T-cell (primary cell): ENCODE measurements at regions not wholly inside any gene's neighbourhood (a gene's known extent, or its start where the extent isn't known, plus 50 kb on each side); places are given as distances from the start of the nearest gene placed in this dataset.

ENCODE experiments used
- ATAC-seq, 4 experiments: fragments of 200-7000 bp in 3 of 4; fragments of 150-1000 bp in 1 of 4; cut with Tn5 transposase; replicated peaks in 1 of 4; 1 replicate in 3 of 4; 2 replicates in 1 of 4; pipeline ENCODE4 v1.10.0; 2021; ENCODE audit warnings: moderate library complexity in 3 of 4, mild to moderate bottlenecking in 2 of 4, moderate number of reproducible peaks in 1 of 4
- CTCF ChIA-PET, 2 donors: fragments of 300-600 bp; sonication (Branson Sonifier 250); formaldehyde crosslinking; loops; one replicate each; lab custom pipeline; 2022; ENCODE audit warnings: antibody characterized with exemption in 2 of 2; lab: Charles Lee
- POLR2A ChIA-PET, 2 donors: fragments of 300-600 bp; sonication (Branson Sonifier 250); formaldehyde crosslinking; loops; one replicate each; lab custom pipeline; 2022; ENCODE audit warnings: antibody characterized with exemption in 2 of 2; lab: Charles Lee
- DNase-seq, 35 experiments: peaks; one replicate each; pipeline versions ENCODE4 v3.0.0 to v3.0.0-alpha.2; 2013 to 2023
- H3K27ac ChIP-seq: one replicate; pipeline ENCODE4 v1.5.1; 2013; ENCODE audit warnings: low read length
- H3K27me3 ChIP-seq, 2 experiments: replicated peaks in 1 of 2; 1 replicate in 1 of 2; 2 replicates in 1 of 2; pipeline versions ENCODE4 v1.6.1 to v1.7.0; 2013; ENCODE audit warnings: low read length in 1 of 2, mixed read lengths in 1 of 2; ENCODE audit not compliant: control insufficient read depth in 2 of 2, insufficient read depth in 2 of 2; ENCODE audit errors: extremely low read depth in 1 of 2
- H3K36me3 ChIP-seq, 2 donors: 1 replicate in 1 of 2; 2 replicates in 1 of 2; pipeline versions ENCODE4 v1.6.1 to v1.7.0; 2013; ENCODE audit warnings: low read length in 1 of 2; ENCODE audit not compliant: control insufficient read depth in 2 of 2, insufficient read depth in 1 of 2; ENCODE audit errors: extremely low read depth in 1 of 2
- H3K4me1 ChIP-seq, 2 experiments: 1 replicate in 1 of 2; 2 replicates in 1 of 2; pipeline versions ENCODE4 v1.6.1 to v1.7.0; 2013; ENCODE audit warnings: low read length in 2 of 2, mixed read lengths in 1 of 2; ENCODE audit not compliant: insufficient read depth in 2 of 2, control insufficient read depth in 1 of 2; ENCODE audit errors: extremely low read depth in 1 of 2
- H3K4me3 ChIP-seq, 2 donors: 1 replicate in 1 of 2; 2 replicates in 1 of 2; pipeline versions ENCODE4 v1.5.1 to v1.7.0; 2013; ENCODE audit warnings: mild to moderate bottlenecking in 2 of 2, low read length in 1 of 2, moderate library complexity in 1 of 2; ENCODE audit not compliant: control insufficient read depth in 1 of 2; ENCODE audit errors: extremely low read depth in 1 of 2
- H3K9me3 ChIP-seq: 2 replicates; pipeline ENCODE4 v1.7.0; 2013
- H3K27ac Mint-ChIP-seq, 2 donors: one replicate each; pipeline ENCODE4 v1.8.0; 2020 to 2021; ENCODE audit warnings: mild to moderate bottlenecking in 2 of 2, mixed read lengths in 2 of 2
- H3K27me3 Mint-ChIP-seq, 2 donors: one replicate each; pipeline ENCODE4 v1.8.0; 2021 to 2022; ENCODE audit warnings: mixed read lengths in 2 of 2
- H3K36me3 Mint-ChIP-seq: one replicate; pipeline ENCODE4 v1.8.0; 2021; ENCODE audit warnings: mixed read lengths
- H3K4me1 Mint-ChIP-seq, 3 donors: one replicate each; pipeline ENCODE4 v1.8.0; 2020 to 2022; ENCODE audit warnings: mixed read lengths in 3 of 3, mild to moderate bottlenecking in 1 of 3
- H3K4me3 Mint-ChIP-seq, 3 donors: one replicate each; pipeline ENCODE4 v1.8.0; 2020 to 2022; ENCODE audit warnings: mild to moderate bottlenecking in 3 of 3, mixed read lengths in 3 of 3, moderate library complexity in 3 of 3
- H3K9me3 Mint-ChIP-seq, 3 donors: one replicate each; pipeline ENCODE4 v1.8.0; 2020 to 2022; ENCODE audit warnings: mixed read lengths in 3 of 3
- WGBS: methylation state at CpG from one replicate; pipeline ENCODE4 v1.1.5; 2013; ENCODE audit warnings: missing lambda C conversion rate; ENCODE audit not compliant: insufficient coverage; 5-methylcytosine and 5-hydroxymethylcytosine counted together

GRCh38 chr18:1746131-1746530 is 825.2 kb downstream of the METTL4 start:
- ChIA-PET CTCF (interaction anchor here in 1 of 2 donors (0.8 kb wide), 1 partner anchor 9 kb away, joined by 3 read pairs; no protein-coding TSS in a partner anchor), POLR2A (no interaction called here)
- Histone ChIP-seq H3K27me3 (no peaks in the 10 kb centered on the region), H3K36me3 (no peaks in the 10 kb centered on the region), H3K4me1 (no peaks in the 10 kb centered on the region), H3K9me3 (no peaks in the 10 kb centered on the region), H3K4me3 (no peak overlapping the region), H3K27ac (no peak overlapping the region)
- Mint-ChIP-seq H3K27me3 (no peaks in the 10 kb centered on the region), H3K4me3 (no peak overlapping the region), H3K4me1 (no peaks in the 10 kb centered on the region), H3K36me3 (no peaks in the 10 kb centered on the region), H3K9me3 (peaks cover 0 to 1% (median 0%) of the 10 kb centered on the region in 3 donors), H3K27ac (no peak overlapping the region)
- DNase-seq (no peak), ATAC-seq (no peak)

- no peaks in the 10 kb centered on the region for H3K9me3 ChIP-seq
- H3K4me1 ChIP-seq = no peaks in the 10 kb centered on the region
- H3K4me3 Mint-ChIP-seq = no peak overlapping the region
- H3K27ac Mint-ChIP-seq = peak overlapping the region in 1 of 2 donors; percentile 15
- DNase-seq (no peak), ATAC-seq (no peak)
- ChIA-PET POLR2A (no interaction called here), CTCF (no interaction called here)
- peaks cover 0 to 4% (median 1%) of the 10 kb centered on the region in 3 donors for H3K9me3 Mint-ChIP-seq
- no peaks in the 10 kb centered on the region for H3K27me3 ChIP-seq
- no peak overlapping the region for H3K4me3 ChIP-seq
- H3K27ac ChIP-seq = no peak overlapping the region
- no CpG with 5 or more reads among the region's 1 CpG for WGBS
- no peaks in the 10 kb centered on the region for H3K36me3 Mint-ChIP-seq
- H3K36me3 ChIP-seq = no peaks in the 10 kb centered on the region
- H3K4me1 Mint-ChIP-seq = no peaks in the 10 kb centered on the region
- H3K27me3 Mint-ChIP-seq = no peaks in the 10 kb centered on the region
These were observed 820.1 kb downstream of the METTL4 start for GRCh38 chr18:1751249-1751648.

DNA sequence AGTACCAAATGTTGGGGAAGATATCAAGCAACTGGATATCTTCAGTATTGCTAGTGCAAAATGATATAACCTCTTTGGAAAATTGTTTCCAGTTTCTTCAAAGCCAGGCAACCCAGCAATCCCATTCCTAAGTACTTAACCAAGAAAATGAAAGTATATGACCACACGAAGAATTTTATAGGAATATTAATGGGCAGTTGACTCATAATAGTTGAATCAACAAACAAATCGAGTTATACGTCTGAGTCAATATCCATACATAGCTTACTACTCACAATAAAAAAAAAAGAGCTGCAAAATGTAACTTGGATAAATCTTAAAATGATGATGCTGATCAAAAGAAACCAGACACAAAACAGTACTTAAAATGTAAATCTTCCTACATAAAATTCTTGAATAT is 810.4 kb downstream of the METTL4 start:
- Histone ChIP-seq H3K4me1 (no peaks in the 10 kb centered on the region), H3K4me3 (no peak overlapping the region), H3K27ac (no peak overlapping the region), H3K27me3 (no peaks in the 10 kb centered on the region), H3K36me3 (no peaks in the 10 kb centered on the region), H3K9me3 (no peaks in the 10 kb centered on the region)
- no peaks in the 10 kb centered on the region for H3K36me3 Mint-ChIP-seq
- H3K27me3 Mint-ChIP-seq = no peaks in the 10 kb centered on the region
- H3K9me3 Mint-ChIP-seq = peaks cover 0 to 11% (median 3%) of the 10 kb centered on the region in 3 donors
- no CpG with 5 or more reads among the region's 3 CpGs for WGBS
- H3K4me3 Mint-ChIP-seq = no peak overlapping the region
- DNase-seq (no peak), ATAC-seq (no peak)
- no peaks in the 10 kb centered on the region for H3K4me1 Mint-ChIP-seq
- no peak overlapping the region for H3K27ac Mint-ChIP-seq
- ChIA-PET CTCF (no interaction called here), POLR2A (no interaction called here)

- Histone ChIP-seq H3K27me3 (no peaks in the 10 kb centered on the region), H3K36me3 (no peaks in the 10 kb centered on the region), H3K9me3 (no peaks in the 10 kb centered on the region), H3K27ac (no peak overlapping the region), H3K4me1 (no peaks in the 10 kb centered on the region), H3K4me3 (no peak overlapping the region)
- POLR2A ChIA-PET = no interaction called here
- WGBS = 40% methylated on average over 1 of the region's 1 CpG
- CTCF ChIA-PET = interaction anchor here in 1 of 2 donors (0.7 kb wide), 1 partner anchor 111 kb away, joined by 3 read pairs; no protein-coding TSS in a partner anchor
- Mint-ChIP-seq H3K36me3 (no peaks in the 10 kb centered on the region), H3K4me3 (no peak overlapping the region), H3K4me1 (no peaks in the 10 kb centered on the region), H3K27me3 (no peaks in the 10 kb centered on the region), H3K9me3 (peaks cover 0 to 9% (median 4%) of the 10 kb centered on the region in 3 donors), H3K27ac (no peak overlapping the region)
- ATAC-seq = no peak
- DNase-seq = no peak
These were observed 797.0 kb downstream of the METTL4 start for GRCh38 chr18:1774261-1774660.

DNA sequence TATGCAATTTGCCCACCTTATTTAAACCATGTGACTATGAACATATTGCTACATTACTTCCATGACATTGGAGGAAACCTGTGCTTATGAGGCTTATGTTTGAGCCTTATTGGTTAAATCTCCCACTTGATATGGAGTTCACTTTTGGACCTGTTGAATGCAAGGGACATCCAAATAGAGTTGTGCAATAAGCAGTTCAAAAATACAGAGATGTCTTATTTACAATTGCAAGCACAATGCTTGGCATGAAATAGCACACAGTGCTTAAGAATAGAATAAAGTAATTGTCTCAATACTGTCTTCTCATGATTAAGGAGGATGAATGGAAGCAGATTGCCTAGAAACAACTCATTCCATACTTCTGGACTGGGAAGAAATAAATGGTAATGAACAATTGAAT is 793.5 kb downstream of the METTL4 start:
- ATAC-seq (no peak), DNase-seq (no peak)
- H3K27ac ChIP-seq = no peak overlapping the region
- Mint-ChIP-seq H3K36me3 (no peaks in the 10 kb centered on the region), H3K9me3 (peaks cover 0 to 15% (median 4%) of the 10 kb centered on the region in 3 donors), H3K27me3 (no peaks in the 10 kb centered on the region), H3K4me1 (no peaks in the 10 kb centered on the region), H3K27ac (no peak overlapping the region), H3K4me3 (no peak overlapping the region)
- ChIA-PET CTCF (no interaction called here), POLR2A (no interaction called here)
- H3K4me1 ChIP-seq = no peaks in the 10 kb centered on the region
- H3K36me3 ChIP-seq = no peaks in the 10 kb centered on the region
- no peaks in the 10 kb centered on the region for H3K27me3 ChIP-seq
- no peak overlapping the region for H3K4me3 ChIP-seq
- H3K9me3 ChIP-seq = no peaks in the 10 kb centered on the region

DNA sequence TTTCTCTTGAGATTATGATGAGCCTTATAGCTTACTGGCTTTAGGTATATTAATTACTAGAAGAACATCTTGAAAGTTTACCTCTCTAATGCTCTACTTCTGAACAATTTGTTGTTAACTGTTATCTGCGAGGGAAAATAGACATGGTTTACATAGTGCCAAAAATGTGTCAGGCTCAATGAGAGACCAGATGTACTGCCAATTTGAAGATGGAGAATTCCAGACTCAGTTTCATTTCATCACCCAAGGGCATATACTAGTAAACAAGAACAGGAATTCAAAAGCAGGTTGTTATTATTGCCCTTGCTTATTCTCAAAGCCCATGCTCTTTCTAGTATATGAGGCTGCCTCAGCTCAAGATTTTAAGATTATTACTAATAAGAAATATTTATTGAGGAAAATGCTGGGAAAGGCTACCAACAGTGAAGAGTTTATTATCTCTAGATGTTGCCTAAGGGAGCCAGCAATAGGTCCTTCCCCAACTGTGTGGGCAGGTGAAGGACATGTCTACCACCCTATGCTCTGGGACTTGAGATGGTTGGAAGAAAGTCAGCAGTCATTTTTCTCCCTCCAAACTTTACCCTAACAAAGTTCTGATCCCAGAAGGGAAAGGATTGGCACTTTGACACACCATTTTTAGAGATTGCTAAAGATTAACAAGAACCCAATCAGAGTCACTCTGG is 792.7 kb downstream of the METTL4 start:
- ATAC-seq = no peak
- H3K27me3 Mint-ChIP-seq = no peaks in the 10 kb centered on the region

GRCh38 chr18:1779587-1779986 is 791.7 kb downstream of the METTL4 start:
- POLR2A ChIA-PET = no interaction called here

More for the DNA sequence above, 792.7 kb downstream of the METTL4 start:
- Histone ChIP-seq H3K4me3 (no peak overlapping the region), H3K9me3 (no peaks in the 10 kb centered on the region), H3K36me3 (no peaks in the 10 kb centered on the region), H3K27ac (no peak overlapping the region), H3K4me1 (no peaks in the 10 kb centered on the region), H3K27me3 (no peaks in the 10 kb centered on the region)
- WGBS = no CpG with 5 or more reads among the region's 1 CpG
- Mint-ChIP-seq H3K9me3 (peaks cover 4 to 15% (median 4%) of the 10 kb centered on the region in 3 donors), H3K4me3 (no peak overlapping the region), H3K27ac (no peak overlapping the region), H3K36me3 (no peaks in the 10 kb centered on the region), H3K4me1 (no peaks in the 10 kb centered on the region)
- DNase-seq = no peak
- POLR2A ChIA-PET = no interaction called here
- CTCF ChIA-PET = no interaction called here

More at GRCh38 chr18:1779587-1779986, 791.7 kb downstream of the METTL4 start:
- H3K36me3 Mint-ChIP-seq = no peaks in the 10 kb centered on the region
- H3K36me3 ChIP-seq = no peaks in the 10 kb centered on the region
- no peaks in the 10 kb centered on the region for H3K9me3 ChIP-seq
- CTCF ChIA-PET = no interaction called here
- H3K9me3 Mint-ChIP-seq = peaks cover 4 to 15% (median 4%) of the 10 kb centered on the region in 3 donors
- no peaks in the 10 kb centered on the region for H3K4me1 ChIP-seq
- H3K27ac ChIP-seq = no peak overlapping the region
- no peak for ATAC-seq
- no peaks in the 10 kb centered on the region for H3K27me3 Mint-ChIP-seq
- no peak overlapping the region for H3K27ac Mint-ChIP-seq
- no peak overlapping the region for H3K4me3 Mint-ChIP-seq
- no peak overlapping the region for H3K4me3 ChIP-seq
- WGBS = no CpG with 5 or more reads among the region's 3 CpGs
- DNase-seq = no peak
- H3K27me3 ChIP-seq = no peaks in the 10 kb centered on the region
- H3K4me1 Mint-ChIP-seq = no peaks in the 10 kb centered on the region
